ENCODE measurements at regions not wholly inside any gene's neighbourhood (a gene's known extent, or its start where the extent isn't known, plus 50 kb on each side); places are given as distances from the start of the nearest gene placed in this dataset.

GRCh38 chr22:48605125-48605524, 1222.5 kb downstream of the BRD1 start:
- H3K4me3 ChIP-seq (ENCODE audit: low read length): no peak overlapping the region
- H3K79me2 ChIP-seq (ENCODE audit: control insufficient read depth, low read length): no peaks in the 10 kb centered on the region
- H3K36me3 ChIP-seq (ENCODE audit: control insufficient read depth, low read length): no peaks in the 10 kb centered on the region
- peaks cover 31% of the 10 kb centered on the region; the same call in 1 of the 2 replicates for H3K9me3 ChIP-seq (ENCODE audit: control insufficient read depth, insufficient read depth, low read length)
- TF ChIP-seq EZH2phosphoT487 (IDR thresholded peaks at IDR 0.05; ENCODE audit: borderline replicate concordance, low read length) (no peak), CTCF (IDR thresholded peaks at IDR 0.05; ENCODE audit: low read depth, low read length, poor library complexity, severe bottlenecking) (no peak)
- no peak overlapping the region for H3K27ac ChIP-seq (ENCODE audit: low read depth, low read length)
- H3K4me2 ChIP-seq (ENCODE audit: low read length): no peak overlapping the region
- H3K27me3 ChIP-seq (ENCODE audit: control insufficient read depth, low read length): no peaks in the 10 kb centered on the region
- H3K4me1 ChIP-seq (ENCODE audit: control insufficient read depth, low read length): no peaks in the 10 kb centered on the region
- H3F3A ChIP-seq (ENCODE audit: control insufficient read depth, insufficient read depth): no peaks in the 10 kb centered on the region
- no peaks in the 10 kb centered on the region for H3K9me2 ChIP-seq (replicated peaks; ENCODE audit: control insufficient read depth, low read length)
- H4K20me1 ChIP-seq (ENCODE audit: control insufficient read depth, insufficient read depth, low read depth, low read length): no peaks in the 10 kb centered on the region

- Histone ChIP-seq H4K20me1 (ENCODE audit: control insufficient read depth, insufficient read depth, low read depth, low read length) (no peaks in the 10 kb centered on the region), H3F3A (ENCODE audit: control insufficient read depth, insufficient read depth) (no peaks in the 10 kb centered on the region), H3K9me3 (ENCODE audit: control insufficient read depth, insufficient read depth, low read length) (peaks cover 35% of the 10 kb centered on the region; the same call in 1 of the 2 replicates), H3K27me3 (ENCODE audit: control insufficient read depth, low read length) (no peaks in the 10 kb centered on the region), H3K4me3 (ENCODE audit: low read length) (no peak overlapping the region), H3K4me1 (ENCODE audit: control insufficient read depth, low read length) (no peaks in the 10 kb centered on the region), H3K36me3 (ENCODE audit: control insufficient read depth, low read length) (no peaks in the 10 kb centered on the region), H3K4me2 (ENCODE audit: low read length) (no peak overlapping the region), H3K9me2 (replicated peaks; ENCODE audit: control insufficient read depth, low read length) (no peaks in the 10 kb centered on the region), H3K79me2 (ENCODE audit: control insufficient read depth, low read length) (no peaks in the 10 kb centered on the region), H3K27ac (ENCODE audit: low read depth, low read length) (no peak overlapping the region)
- TF ChIP-seq CTCF (IDR thresholded peaks at IDR 0.05; ENCODE audit: low read depth, low read length, poor library complexity, severe bottlenecking): no peak
- no peak for TF ChIP-seq EZH2phosphoT487 (IDR thresholded peaks at IDR 0.05; ENCODE audit: borderline replicate concordance, low read length)
Measured at GRCh38 chr22:48603621-48604320, 1223.9 kb downstream of the BRD1 start.

GRCh38 chr22:48602805-48603518, 1224.7 kb downstream of the BRD1 start:
- H3K4me2 ChIP-seq (ENCODE audit: low read length): no peak overlapping the region
- no peak overlapping the region for H3K4me3 ChIP-seq (ENCODE audit: low read length)
- no peaks in the 10 kb centered on the region for H3K4me1 ChIP-seq (ENCODE audit: control insufficient read depth, low read length)
- H3K27me3 ChIP-seq (ENCODE audit: control insufficient read depth, low read length): no peaks in the 10 kb centered on the region
- H3K9me2 ChIP-seq (replicated peaks; ENCODE audit: control insufficient read depth, low read length): no peaks in the 10 kb centered on the region
- H4K20me1 ChIP-seq (ENCODE audit: control insufficient read depth, insufficient read depth, low read depth, low read length): no peaks in the 10 kb centered on the region
- no peaks in the 10 kb centered on the region for H3K36me3 ChIP-seq (ENCODE audit: control insufficient read depth, low read length)
- H3F3A ChIP-seq (ENCODE audit: control insufficient read depth, insufficient read depth): no peaks in the 10 kb centered on the region
- TF ChIP-seq EZH2phosphoT487 (IDR thresholded peaks at IDR 0.05; ENCODE audit: borderline replicate concordance, low read length): no peak
- no peak for TF ChIP-seq CTCF (IDR thresholded peaks at IDR 0.05; ENCODE audit: low read depth, low read length, poor library complexity, severe bottlenecking)
- H3K79me2 ChIP-seq (ENCODE audit: control insufficient read depth, low read length): no peaks in the 10 kb centered on the region
- no peak overlapping the region for H3K27ac ChIP-seq (ENCODE audit: low read depth, low read length)
- peaks cover 35% of the 10 kb centered on the region; the same call in 1 of the 2 replicates for H3K9me3 ChIP-seq (ENCODE audit: control insufficient read depth, insufficient read depth, low read length)
